CD14-positive monocyte (primary cell): ENCODE measurements at regions not wholly inside any gene's neighbourhood (a gene's known extent, or its start where the extent isn't known, plus 50 kb on each side); places are given as distances from the start of the nearest gene placed in this dataset.

Experiments
- DNase-seq, 3 donors: peaks; one replicate each; pipeline ENCODE4 v3.0.0-alpha.2; 2011 to 2022
- H2AFZ ChIP-seq: 2 replicates; pipeline ENCODE4 v1.6.0; 2012; ENCODE audit warnings: mild to moderate bottlenecking, low read depth, low read length, inconsistent platforms; ENCODE audit not compliant: insufficient read depth, poor library complexity, severe bottlenecking
- H3K27ac ChIP-seq, 2 donors: 1 replicate in 1 of 2; 2 replicates in 1 of 2; pipeline ENCODE4 v1.5.1; 2012 to 2013; ENCODE audit warnings: low read length in 2 of 2, control low read depth in 1 of 2, inconsistent platforms in 1 of 2, low read depth in 1 of 2, mild to moderate bottlenecking in 1 of 2
- H3K27me3 ChIP-seq, 2 donors: one replicate each; pipeline versions ENCODE4 v1.6.0 to v1.6.1; 2011 to 2013; ENCODE audit warnings: low read length in 2 of 2; ENCODE audit not compliant: control insufficient read depth in 2 of 2, insufficient read depth in 2 of 2
- H3K36me3 ChIP-seq, 2 donors: replicated peaks in 1 of 2; 1 replicate in 1 of 2; 2 replicates in 1 of 2; pipeline versions ENCODE4 v1.5.1 to v1.6.1; 2012 to 2013; ENCODE audit warnings: low read length in 2 of 2, control low read depth in 1 of 2, inconsistent platforms in 1 of 2, mild to moderate bottlenecking in 1 of 2; ENCODE audit not compliant: insufficient read depth in 2 of 2, control insufficient read depth in 1 of 2
- H3K4me1 ChIP-seq, 2 donors: 1 replicate in 1 of 2; 2 replicates in 1 of 2; pipeline versions ENCODE4 v1.5.1 to v1.6.1; 2012 to 2013; ENCODE audit warnings: low read length in 2 of 2, control low read depth in 1 of 2, inconsistent platforms in 1 of 2, mild to moderate bottlenecking in 1 of 2, moderate library complexity in 1 of 2; ENCODE audit not compliant: insufficient read depth in 2 of 2, control insufficient read depth in 1 of 2
- H3K4me2 ChIP-seq: replicated peaks from 2 replicates; pipeline ENCODE3; 2012; ENCODE audit warnings: low read length, moderate library complexity, mild to moderate bottlenecking; ENCODE audit not compliant: poor library complexity, severe bottlenecking; ENCODE audit errors: extremely low read depth
- H3K4me3 ChIP-seq, 3 experiments: fragments of 200-600 bp in 1 of 3; sonication (generic) in 1 of 3; replicated peaks in 1 of 3; 1 replicate in 2 of 3; 2 replicates in 1 of 3; pipeline ENCODE4 v1.5.1; 2011 to 2013; ENCODE audit warnings: low read length in 3 of 3, mild to moderate bottlenecking in 3 of 3, control low read depth in 2 of 3, low read depth in 2 of 3, inconsistent platforms in 1 of 3, moderate library complexity in 1 of 3
- H3K79me2 ChIP-seq: 2 replicates; pipeline ENCODE4 v1.6.0; 2012; ENCODE audit warnings: mild to moderate bottlenecking, control low read depth, inconsistent platforms, low read length, moderate library complexity; ENCODE audit not compliant: insufficient read depth
- H3K9ac ChIP-seq: 2 replicates; pipeline ENCODE4 v1.6.0; 2017; ENCODE audit warnings: low read length, mild to moderate bottlenecking; ENCODE audit not compliant: insufficient read depth, poor library complexity, severe bottlenecking
- H3K9me3 ChIP-seq, 2 donors: replicated peaks in 1 of 2; 1 replicate in 1 of 2; 2 replicates in 1 of 2; pipeline versions ENCODE4 v1.5.1 to v1.6.1; 2012 to 2013; ENCODE audit warnings: low read length in 2 of 2, control low read depth in 1 of 2; ENCODE audit not compliant: control insufficient read depth in 1 of 2, insufficient read depth in 1 of 2
- H4K20me1 ChIP-seq: 2 replicates; pipeline ENCODE4 v1.6.0; 2012; ENCODE audit warnings: mild to moderate bottlenecking, low read length, control low read depth, moderate library complexity; ENCODE audit not compliant: insufficient read depth
- H3K27ac Mint-ChIP-seq, 7 donors: one replicate each; pipeline ENCODE4 v1.8.0; 2020; ENCODE audit warnings: mild to moderate bottlenecking in 7 of 7, mixed read lengths in 7 of 7, moderate library complexity in 6 of 7, inconsistent platforms in 2 of 7
- H3K27me3 Mint-ChIP-seq, 3 donors: one replicate each; pipeline ENCODE4 v1.8.0; 2021 to 2022; ENCODE audit warnings: low read depth in 3 of 3, mild to moderate bottlenecking in 3 of 3, mixed read lengths in 3 of 3, moderate library complexity in 3 of 3, inconsistent platforms in 1 of 3
- H3K36me3 Mint-ChIP-seq, 2 donors: one replicate each; pipeline ENCODE4 v1.8.0; 2020; ENCODE audit warnings: mixed read lengths in 2 of 2, inconsistent platforms in 1 of 2, mild to moderate bottlenecking in 1 of 2
- H3K4me1 Mint-ChIP-seq: one replicate; pipeline ENCODE4 v1.8.0; 2020; ENCODE audit warnings: mild to moderate bottlenecking, mixed read lengths
- H3K4me3 Mint-ChIP-seq, 2 donors: one replicate each; pipeline ENCODE4 v1.8.0; 2020; ENCODE audit warnings: mild to moderate bottlenecking in 2 of 2, mixed read lengths in 2 of 2, moderate library complexity in 1 of 2
- H3K9me3 Mint-ChIP-seq, 7 donors: one replicate each; pipeline ENCODE4 v1.8.0; 2020 to 2022; ENCODE audit warnings: mixed read lengths in 7 of 7, mild to moderate bottlenecking in 6 of 7, moderate library complexity in 6 of 7, inconsistent platforms in 2 of 7
- WGBS: methylation state at CpG from one replicate; pipeline ENCODE4 v1.1.5; 2013; ENCODE audit warnings: missing lambda C conversion rate; ENCODE audit not compliant: insufficient coverage; 5-methylcytosine and 5-hydroxymethylcytosine counted together
- intact Hi-C, 2 donors: fragments of 100-400 bp; cut with micrococcal nuclease; formaldehyde crosslinking; loops; one replicate each; pipeline versions ENCODE4 v1.15.0 to v1.15.1; 2023
- TF ChIP-seq, protein P1 (sequence below): fragments of 200-600 bp; IDR thresholded peaks from one replicate; pipeline ENCODE4 v1.8.0; 2022; ENCODE audit warnings: antibody characterized with exemption, mild to moderate bottlenecking

DNA sequence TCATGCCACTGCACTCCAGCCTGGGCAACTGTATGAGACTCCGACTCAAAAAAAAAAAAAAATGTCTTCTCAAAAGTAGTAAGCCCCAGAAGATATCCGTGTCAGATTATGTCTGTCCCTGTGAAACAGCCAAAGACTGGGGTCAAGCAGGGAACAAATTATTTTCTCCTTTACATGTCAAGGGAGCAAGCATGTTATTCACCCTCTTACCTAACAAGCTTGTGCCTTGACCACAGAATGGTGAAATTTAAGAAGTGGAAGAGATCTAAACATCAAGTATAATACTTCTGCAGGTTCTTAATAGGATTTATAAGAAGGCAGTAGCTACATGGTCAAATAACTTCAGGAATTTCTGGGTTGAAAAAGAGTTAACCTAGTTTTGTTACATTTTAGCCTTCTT lies 187.9 kb downstream of the ZNF365 start:
- Histone ChIP-seq H2AFZ (no peak overlapping the region), H3K36me3 (no peaks in the 10 kb centered on the region), H3K27ac (no peak overlapping the region), H3K4me1 (no peaks in the 10 kb centered on the region), H3K9ac (no peak overlapping the region), H3K27me3 (peaks cover 0 to 4% of the 10 kb centered on the region in 2 donors), H4K20me1 (no peaks in the 10 kb centered on the region), H3K9me3 (no peaks in the 10 kb centered on the region), H3K4me3 (no peak overlapping the region), H3K4me2 (no peak overlapping the region), H3K79me2 (no peaks in the 10 kb centered on the region)
- Mint-ChIP-seq H3K4me1 (peaks cover 15% of the 10 kb centered on the region), H3K9me3 (no peaks in the 10 kb centered on the region), H3K27ac (no peak overlapping the region), H3K27me3 (peaks cover 3 to 14% (median 5%) of the 10 kb centered on the region in 3 donors), H3K4me3 (no peak overlapping the region), H3K36me3 (no peaks in the 10 kb centered on the region)
- intact Hi-C loops, result no loop called here
- no peak for DNase-seq
- WGBS, result 100% methylated on average over 1 of the region's 2 CpGs
- TF ChIP-seq, protein P1, sequence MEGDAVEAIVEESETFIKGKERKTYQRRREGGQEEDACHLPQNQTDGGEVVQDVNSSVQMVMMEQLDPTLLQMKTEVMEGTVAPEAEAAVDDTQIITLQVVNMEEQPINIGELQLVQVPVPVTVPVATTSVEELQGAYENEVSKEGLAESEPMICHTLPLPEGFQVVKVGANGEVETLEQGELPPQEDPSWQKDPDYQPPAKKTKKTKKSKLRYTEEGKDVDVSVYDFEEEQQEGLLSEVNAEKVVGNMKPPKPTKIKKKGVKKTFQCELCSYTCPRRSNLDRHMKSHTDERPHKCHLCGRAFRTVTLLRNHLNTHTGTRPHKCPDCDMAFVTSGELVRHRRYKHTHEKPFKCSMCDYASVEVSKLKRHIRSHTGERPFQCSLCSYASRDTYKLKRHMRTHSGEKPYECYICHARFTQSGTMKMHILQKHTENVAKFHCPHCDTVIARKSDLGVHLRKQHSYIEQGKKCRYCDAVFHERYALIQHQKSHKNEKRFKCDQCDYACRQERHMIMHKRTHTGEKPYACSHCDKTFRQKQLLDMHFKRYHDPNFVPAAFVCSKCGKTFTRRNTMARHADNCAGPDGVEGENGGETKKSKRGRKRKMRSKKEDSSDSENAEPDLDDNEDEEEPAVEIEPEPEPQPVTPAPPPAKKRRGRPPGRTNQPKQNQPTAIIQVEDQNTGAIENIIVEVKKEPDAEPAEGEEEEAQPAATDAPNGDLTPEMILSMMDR, result no peak

DNA sequence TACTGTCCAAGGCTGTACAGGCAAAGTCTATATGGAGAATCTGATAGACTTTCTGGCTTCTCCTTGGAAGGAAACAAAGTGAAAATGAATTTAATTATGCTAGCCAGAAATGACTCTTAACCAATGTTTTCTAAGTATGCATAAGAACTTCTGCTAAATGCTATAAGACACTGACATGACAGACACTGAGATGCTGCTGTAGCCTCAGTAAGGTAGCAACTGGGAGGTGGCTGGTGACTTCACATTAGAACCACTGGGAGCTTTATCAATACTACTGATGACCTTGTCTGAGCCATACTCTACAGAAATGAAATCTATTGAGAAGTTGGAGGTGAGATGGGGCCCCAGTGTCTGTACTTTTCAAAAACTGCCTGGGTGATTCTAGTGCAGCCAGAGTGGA lies 188.6 kb downstream of the ZNF365 start:
- H3K9me3 Mint-ChIP-seq, result no peaks in the 10 kb centered on the region
- no peak overlapping the region for H3K4me3 Mint-ChIP-seq
- no peaks in the 10 kb centered on the region for H3K36me3 Mint-ChIP-seq
- Histone ChIP-seq H3K27ac (no peak overlapping the region), H3K27me3 (peaks cover 0 to 6% of the 10 kb centered on the region in 2 donors), H3K9me3 (no peaks in the 10 kb centered on the region), H3K9ac (no peak overlapping the region), H2AFZ (no peak overlapping the region), H4K20me1 (no peaks in the 10 kb centered on the region), H3K4me2 (no peak overlapping the region), H3K4me3 (no peak overlapping the region), H3K4me1 (no peaks in the 10 kb centered on the region), H3K79me2 (no peaks in the 10 kb centered on the region), H3K36me3 (no peaks in the 10 kb centered on the region)
- peak overlapping the region in 1 of 7 donors; percentile 8 for H3K27ac Mint-ChIP-seq
- TF ChIP-seq, protein P1, result no peak
- peaks cover 15% of the 10 kb centered on the region for H3K4me1 Mint-ChIP-seq
- peaks cover 3 to 9% (median 3%) of the 10 kb centered on the region in 3 donors for H3K27me3 Mint-ChIP-seq
- no peak for DNase-seq
- intact Hi-C loops, result no loop called here
